GOT3 (cell line): ENCODE measurements at regions not wholly inside any gene's neighbourhood (a gene's known extent, or its start where the extent isn't known, plus 50 kb on each side); places are given as distances from the start of the nearest gene placed in this dataset.
"Not testable (repeated sequence)": the region's sequence is repeated elsewhere in the genome, so short reads cannot be mapped to it uniquely, and the experiment has no call there.

Experiments
- DNase-seq: peaks from one replicate; lab custom pipeline; 2025; ENCODE audit warnings: mixed read lengths; lab: John Stamatoyannopoulos, UW

DNA sequence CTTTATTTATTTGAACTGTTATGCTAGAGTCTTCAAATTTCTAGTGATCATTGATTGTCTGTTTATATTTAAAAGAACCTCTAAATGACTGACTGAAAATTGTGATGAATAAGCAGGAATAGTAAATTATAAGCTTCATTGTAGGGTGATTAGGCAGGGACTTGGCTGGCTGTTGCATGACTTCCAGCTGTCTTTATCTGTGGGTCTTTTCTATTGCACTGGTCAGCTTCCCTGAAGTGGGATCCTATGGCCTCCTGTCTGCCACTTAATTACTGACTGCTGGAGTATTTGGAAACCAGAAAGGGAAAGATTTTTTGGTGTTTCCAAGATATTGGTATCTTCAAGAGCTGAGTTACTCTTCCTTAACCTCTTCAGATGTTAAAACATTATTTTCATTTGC is 123.0 kb upstream of the CCNH start:
- no peak for DNase-seq

DNA sequence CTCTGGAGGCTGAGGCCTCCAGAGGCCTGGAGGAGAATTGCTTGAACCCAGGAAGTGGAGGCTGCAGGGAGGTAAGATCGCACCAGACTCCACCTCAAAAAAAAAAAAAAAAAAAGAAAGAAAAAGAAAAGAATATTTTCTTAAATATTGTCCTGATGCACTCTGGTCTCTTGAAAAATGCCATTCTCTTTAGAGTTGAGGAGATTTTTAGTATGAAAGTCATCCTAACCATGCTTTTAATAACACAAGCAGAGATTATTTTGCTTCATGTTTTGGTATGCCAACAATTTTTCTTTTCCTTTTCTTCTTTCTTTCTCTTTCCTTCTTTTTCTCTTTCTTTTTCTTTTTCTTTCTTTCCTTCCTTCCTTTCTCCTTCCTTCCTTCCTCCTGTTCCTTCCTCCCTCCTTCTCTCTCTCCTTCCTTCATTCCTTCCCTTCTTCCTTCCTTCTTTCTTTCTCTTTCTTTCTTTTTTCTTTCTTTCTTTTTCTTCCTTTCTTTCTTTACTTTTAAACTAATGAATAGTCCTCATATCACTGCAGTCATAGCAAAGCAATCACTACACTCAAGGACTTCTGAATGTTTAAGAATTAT is 116.9 kb upstream of the CCNH start:
- DNase-seq, result no peak

GRCh38 chr5:87526131-87526530 is 113.4 kb upstream of the CCNH start:
- DNase-seq, result no peak

DNA sequence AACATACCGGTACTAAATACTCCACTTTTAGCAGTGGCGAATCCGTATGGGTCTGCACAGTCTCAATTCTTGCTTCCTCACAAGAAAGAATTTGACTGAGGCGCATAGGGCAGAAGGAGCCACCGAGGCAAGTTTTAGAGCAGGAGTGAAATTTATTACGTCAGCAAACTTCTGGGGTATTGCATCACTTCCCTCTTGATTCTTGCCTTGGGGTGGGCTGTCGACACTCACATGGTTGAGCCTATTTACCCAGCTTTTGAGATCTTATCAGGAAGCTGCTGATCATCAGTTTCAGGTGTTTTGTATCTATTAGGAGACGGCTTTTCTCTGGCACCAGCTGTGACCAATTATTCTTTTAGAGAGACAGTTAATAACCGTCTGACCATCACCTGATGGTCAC is 111.5 kb upstream of the CCNH start:
- no peak for DNase-seq

DNA sequence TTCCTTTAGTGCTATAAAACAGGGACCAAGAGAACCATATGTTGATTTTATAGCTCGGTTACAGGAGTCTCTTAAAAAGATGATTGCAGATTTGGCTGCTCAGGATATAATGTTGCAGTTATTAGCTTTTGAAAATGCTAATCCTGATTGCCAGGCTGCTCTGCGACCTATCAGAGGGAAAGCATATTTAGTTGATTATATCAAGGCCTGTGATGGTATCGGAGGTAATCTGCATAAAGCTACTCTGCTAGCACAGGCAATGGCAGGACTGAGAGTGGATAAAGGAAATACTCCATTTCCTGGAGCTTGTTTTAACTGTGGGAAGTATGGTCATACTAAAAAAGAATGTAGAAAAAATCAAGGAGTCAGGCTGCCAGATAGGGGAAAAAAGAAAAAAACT is 99.0 kb upstream of the CCNH start:
- DNase-seq, result not testable (repeated sequence)

- no peak for DNase-seq
Measured at GRCh38 chr5:87503004-87503403, 90.3 kb upstream of the CCNH start.

DNA sequence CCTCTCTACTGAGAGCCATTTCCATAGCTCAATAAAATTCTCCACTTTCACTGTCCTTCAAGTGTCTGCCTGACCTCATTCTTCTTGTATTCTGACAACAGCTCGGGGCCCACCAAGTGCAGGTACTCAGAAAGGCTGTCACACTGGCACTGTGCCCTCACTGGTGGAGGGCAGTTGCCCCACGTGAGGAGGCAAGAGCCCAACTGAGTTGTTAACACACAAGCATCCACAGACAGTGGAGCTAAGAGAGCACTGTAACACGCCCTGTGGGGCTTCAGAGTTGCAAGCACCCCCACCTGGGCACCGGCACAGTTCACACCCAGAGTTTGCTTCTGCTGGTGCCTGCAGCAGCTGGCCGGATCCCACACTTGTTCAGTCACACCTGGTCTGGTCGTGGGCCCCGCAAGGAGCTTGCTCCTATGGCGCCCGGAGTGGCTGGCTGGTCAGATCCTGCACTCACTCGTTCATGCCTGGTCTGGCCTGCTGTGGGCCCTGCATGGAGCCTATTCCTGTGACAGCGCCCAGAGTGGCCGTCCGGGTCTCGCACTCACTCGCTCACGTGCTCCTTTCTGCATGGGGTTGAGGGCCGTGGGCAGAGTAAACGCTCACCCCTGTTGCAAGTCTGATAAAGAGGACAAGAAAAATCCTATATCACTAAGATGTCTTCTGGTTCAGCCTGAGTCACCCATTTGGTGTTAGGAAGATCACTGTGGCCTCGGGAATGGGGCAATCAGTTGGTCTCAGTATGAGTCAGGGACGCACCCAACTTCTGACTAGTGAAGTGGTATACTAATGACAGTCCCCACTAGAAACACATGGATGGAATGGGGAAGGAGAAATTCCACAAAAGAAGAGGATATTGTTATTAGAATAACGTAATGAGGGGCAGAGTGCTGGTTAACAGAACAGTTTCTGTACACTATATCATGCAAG is 87.0 kb upstream of the CCNH start:
- no peak for DNase-seq
